Tibial artery (tissue), 4 donors: ENCODE measurements at regions not wholly inside any gene's neighbourhood (a gene's known extent, or its start where the extent isn't known, plus 50 kb on each side); places are given as distances from the start of the nearest gene placed in this dataset.

Experiments used
- DNase-seq, 2 donors: peaks; one replicate each; pipeline ENCODE4 v3.0.0-alpha.2; 2019
- H3K27ac ChIP-seq, 2 donors: fragments of 200-600 bp; sonication (generic) in 1 of 2; 1 replicate in 1 of 2; 2 replicates in 1 of 2; pipeline ENCODE4 v1.5.1; 2018 to 2019; ENCODE audit warnings: mild to moderate bottlenecking in 1 of 2
- H3K27me3 ChIP-seq, 2 donors: fragments of 200-600 bp; sonication (generic) in 1 of 2; one replicate each; pipeline versions ENCODE4 v1.5.1 to v1.6.0; 2016 to 2019
- H3K36me3 ChIP-seq, 3 donors: fragments of 200-600 bp; sonication (generic) in 2 of 3; one replicate each; pipeline ENCODE4 v1.5.1; 2016 to 2019; ENCODE audit warnings: mild to moderate bottlenecking in 2 of 3
- H3K4me1 ChIP-seq, 4 donors: fragments of 200-600 bp; sonication (generic) in 2 of 4; 1 replicate in 3 of 4; 2 replicates in 1 of 4; pipeline ENCODE4 v1.5.1; 2016 to 2019
- H3K4me3 ChIP-seq, 2 donors: fragments of 200-600 bp; sonication (generic) in 1 of 2; 1 replicate in 1 of 2; 2 replicates in 1 of 2; pipeline ENCODE4 v1.5.1; 2018 to 2019; ENCODE audit warnings: mild to moderate bottlenecking in 2 of 2
- H3K9me3 ChIP-seq, 3 donors: fragments of 200-600 bp; sonication (generic) in 1 of 3; one replicate each; pipeline ENCODE4 v1.5.1; 2016 to 2019
- intact Hi-C: fragments of 100-400 bp; cut with DNase I; formaldehyde crosslinking; loops from one replicate; pipeline ENCODE4 v1.15.0; 2023; ENCODE audit warnings: low total_unique reads
- TF ChIP-seq, protein P1 (sequence below), 2 experiments: fragments of 200-600 bp in 1 of 2; fragments of 450-650 bp in 1 of 2; IDR thresholded peaks; one replicate each; pipeline ENCODE4 v1.5.1; 2017 to 2019; ENCODE audit warnings: antibody characterized with exemption in 2 of 2, mild to moderate bottlenecking in 1 of 2, moderate library complexity in 1 of 2

GRCh38 chr4:123995936-123996335 is 599.3 kb downstream of the SPRY1 start:
- Histone ChIP-seq H3K27me3 (no peaks in the 10 kb centered on the region), H3K4me1 (no peaks in the 10 kb centered on the region), H3K27ac (no peak overlapping the region), H3K36me3 (no peaks in the 10 kb centered on the region), H3K4me3 (no peak overlapping the region), H3K9me3 (peaks cover 0 to 7% (median 0%) of the 10 kb centered on the region in 3 donors)
- DNase-seq = no peak
- intact Hi-C loops = no loop called here
- TF ChIP-seq, protein P1, sequence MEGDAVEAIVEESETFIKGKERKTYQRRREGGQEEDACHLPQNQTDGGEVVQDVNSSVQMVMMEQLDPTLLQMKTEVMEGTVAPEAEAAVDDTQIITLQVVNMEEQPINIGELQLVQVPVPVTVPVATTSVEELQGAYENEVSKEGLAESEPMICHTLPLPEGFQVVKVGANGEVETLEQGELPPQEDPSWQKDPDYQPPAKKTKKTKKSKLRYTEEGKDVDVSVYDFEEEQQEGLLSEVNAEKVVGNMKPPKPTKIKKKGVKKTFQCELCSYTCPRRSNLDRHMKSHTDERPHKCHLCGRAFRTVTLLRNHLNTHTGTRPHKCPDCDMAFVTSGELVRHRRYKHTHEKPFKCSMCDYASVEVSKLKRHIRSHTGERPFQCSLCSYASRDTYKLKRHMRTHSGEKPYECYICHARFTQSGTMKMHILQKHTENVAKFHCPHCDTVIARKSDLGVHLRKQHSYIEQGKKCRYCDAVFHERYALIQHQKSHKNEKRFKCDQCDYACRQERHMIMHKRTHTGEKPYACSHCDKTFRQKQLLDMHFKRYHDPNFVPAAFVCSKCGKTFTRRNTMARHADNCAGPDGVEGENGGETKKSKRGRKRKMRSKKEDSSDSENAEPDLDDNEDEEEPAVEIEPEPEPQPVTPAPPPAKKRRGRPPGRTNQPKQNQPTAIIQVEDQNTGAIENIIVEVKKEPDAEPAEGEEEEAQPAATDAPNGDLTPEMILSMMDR (IDR thresholded peaks at IDR 0.05) = no peak

- TF ChIP-seq, protein P1 (IDR thresholded peaks at IDR 0.05) = no peak
Observed at GRCh38 chr4:123996718-123997510, 600.3 kb downstream of the SPRY1 start.

DNA sequence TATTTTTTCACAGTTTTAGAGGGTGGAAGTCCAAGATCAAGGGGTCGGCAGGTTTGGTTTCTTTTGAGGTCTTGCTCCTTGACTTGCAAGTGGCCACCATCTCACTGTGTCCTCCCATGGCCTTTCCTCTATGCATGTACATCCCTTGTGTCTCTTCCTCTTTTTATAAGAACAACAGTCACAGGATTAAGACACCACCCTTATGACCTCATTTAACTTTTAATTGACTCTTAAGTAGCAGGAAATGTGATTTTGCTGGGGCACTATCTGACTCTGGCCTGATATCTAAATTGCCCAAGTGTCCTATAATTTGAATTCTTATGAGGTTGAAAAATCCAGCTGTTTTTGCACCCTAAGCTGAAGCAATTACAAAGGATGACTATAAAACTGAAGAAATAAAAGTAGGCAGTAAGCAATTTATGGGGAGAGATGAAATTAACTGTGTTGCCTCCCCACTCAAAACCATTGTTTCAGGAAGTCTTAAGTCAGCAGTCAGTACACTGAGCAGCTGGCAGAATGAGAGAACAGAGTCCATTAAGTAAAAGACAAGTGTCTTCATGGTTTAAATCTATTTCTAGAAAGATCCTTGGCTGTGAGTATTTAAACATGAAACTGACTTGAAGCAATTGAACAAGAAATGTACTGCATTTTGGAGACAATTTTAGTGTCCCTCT is 601.3 kb downstream of the SPRY1 start:
- H3K4me1 ChIP-seq = no peaks in the 10 kb centered on the region
- no peaks in the 10 kb centered on the region for H3K36me3 ChIP-seq
- H3K4me3 ChIP-seq = no peak overlapping the region
- H3K9me3 ChIP-seq = no peaks in the 10 kb centered on the region
- TF ChIP-seq, protein P1 (IDR thresholded peaks at IDR 0.05) = no peak
- H3K27ac ChIP-seq = no peak overlapping the region
- DNase-seq = no peak
- H3K27me3 ChIP-seq = no peaks in the 10 kb centered on the region
- intact Hi-C loops = no loop called here

More at GRCh38 chr4:123996718-123997510, 600.3 kb downstream of the SPRY1 start:
- intact Hi-C loops = no loop called here
- H3K27me3 ChIP-seq = no peaks in the 10 kb centered on the region
- no peak overlapping the region for H3K4me3 ChIP-seq
- H3K36me3 ChIP-seq = no peaks in the 10 kb centered on the region
- peaks cover 0 to 6% (median 0%) of the 10 kb centered on the region in 3 donors for H3K9me3 ChIP-seq
- H3K4me1 ChIP-seq = no peaks in the 10 kb centered on the region
- DNase-seq = no peak
- no peak overlapping the region for H3K27ac ChIP-seq

GRCh38 chr4:124000233-124000632 is 603.6 kb downstream of the SPRY1 start:
- no peak overlapping the region for H3K27ac ChIP-seq
- H3K4me3 ChIP-seq = no peak overlapping the region
- no peaks in the 10 kb centered on the region for H3K36me3 ChIP-seq
- peaks cover 0 to 3% (median 0%) of the 10 kb centered on the region in 3 donors for H3K9me3 ChIP-seq
- H3K27me3 ChIP-seq = no peaks in the 10 kb centered on the region
- TF ChIP-seq, protein P1 (IDR thresholded peaks at IDR 0.05) = no peak
- no peaks in the 10 kb centered on the region for H3K4me1 ChIP-seq
- intact Hi-C loops = no loop called here
- no peak for DNase-seq

- no peak overlapping the region for H3K27ac ChIP-seq
- no peaks in the 10 kb centered on the region for H3K36me3 ChIP-seq
- no peaks in the 10 kb centered on the region for H3K9me3 ChIP-seq
- H3K4me3 ChIP-seq = no peak overlapping the region
- intact Hi-C loops = no loop called here
- no peak for DNase-seq
- peaks cover 0 to 22% (median 4%) of the 10 kb centered on the region in 4 donors for H3K4me1 ChIP-seq
- H3K27me3 ChIP-seq = no peaks in the 10 kb centered on the region
- TF ChIP-seq, protein P1 (IDR thresholded peaks at IDR 0.05) = no peak
Observed at GRCh38 chr4:124015766-124016165, 619.2 kb downstream of the SPRY1 start.
